ENCODE measurements at regions not wholly inside any gene's neighbourhood (a gene's known extent, or its start where the extent isn't known, plus 50 kb on each side); places are given as distances from the start of the nearest gene placed in this dataset.

- H3K9me3 ChIP-seq (replicated peaks in 1 of 3), result no peaks in the 10 kb centered on the region
- H3K4me3 ChIP-seq, result no peak overlapping the region
- no peaks in the 10 kb centered on the region for H3K4me1 ChIP-seq (replicated peaks in 1 of 2)
- no peak overlapping the region for H3K27ac ChIP-seq
- H3K27me3 ChIP-seq, result no peaks in the 10 kb centered on the region
- TF ChIP-seq CTCF (IDR thresholded peaks at IDR 0.05) (no peak), POLR2A (IDR thresholded peaks at IDR 0.05) (no peak)
- no peak for DNase-seq
- intact Hi-C loops (cut with DNase I), result no loop called here
- WGBS, 4 donors, result 69 to 82% (median 72%) methylated on average over 8 of the region's 8 CpGs
- H3K36me3 ChIP-seq (replicated peaks in 1 of 2), result no peaks in the 10 kb centered on the region
These were observed 168.8 kb upstream of the ZFP42 start for GRCh38 chr4:187826725-187827124.

- H3K9me3 ChIP-seq (replicated peaks in 1 of 3), result no peaks in the 10 kb centered on the region
- H3K4me1 ChIP-seq (replicated peaks in 1 of 2), result no peaks in the 10 kb centered on the region
- no peak for TF ChIP-seq CTCF (IDR thresholded peaks at IDR 0.05)
- no peak for TF ChIP-seq POLR2A (IDR thresholded peaks at IDR 0.05)
- no peak overlapping the region for H3K27ac ChIP-seq
- no peaks in the 10 kb centered on the region for H3K36me3 ChIP-seq (replicated peaks in 1 of 2)
- intact Hi-C loops (cut with DNase I), result no loop called here
- H3K4me3 ChIP-seq, result no peak overlapping the region
- WGBS, 4 donors, result 79 to 85% (median 82%) methylated on average over 6 of the region's 6 CpGs
- DNase-seq, result no peak
- H3K27me3 ChIP-seq, result no peaks in the 10 kb centered on the region
These were observed 167.9 kb upstream of the ZFP42 start for GRCh38 chr4:187827631-187828030.

GRCh38 chr4:187839765-187840164 lies 155.8 kb upstream of the ZFP42 start:
- no peaks in the 10 kb centered on the region for H3K4me1 ChIP-seq (replicated peaks in 1 of 2)
- H3K27ac ChIP-seq, result no peak overlapping the region
- no peak overlapping the region for H3K4me3 ChIP-seq
- intact Hi-C loops (cut with DNase I), result no loop called here
- TF ChIP-seq CTCF (IDR thresholded peaks at IDR 0.05) (no peak), POLR2A (IDR thresholded peaks at IDR 0.05) (no peak)
- no peak for DNase-seq
- H3K27me3 ChIP-seq, result no peaks in the 10 kb centered on the region
- no peaks in the 10 kb centered on the region for H3K9me3 ChIP-seq (replicated peaks in 1 of 3)
- no peaks in the 10 kb centered on the region for H3K36me3 ChIP-seq (replicated peaks in 1 of 2)

GRCh38 chr4:187840814-187841213 lies 154.8 kb upstream of the ZFP42 start:
- no peaks in the 10 kb centered on the region for H3K36me3 ChIP-seq (replicated peaks in 1 of 2)
- no peak overlapping the region for H3K27ac ChIP-seq
- 58 to 69% (median 61%) methylated on average over 2 of the region's 2 CpGs for WGBS, 4 donors
- H3K27me3 ChIP-seq, result no peaks in the 10 kb centered on the region
- no peaks in the 10 kb centered on the region for H3K9me3 ChIP-seq (replicated peaks in 1 of 3)
- no peak for DNase-seq
- H3K4me3 ChIP-seq, result no peak overlapping the region
- intact Hi-C loops (cut with DNase I), result no loop called here
- no peaks in the 10 kb centered on the region for H3K4me1 ChIP-seq (replicated peaks in 1 of 2)
- no peak for TF ChIP-seq CTCF (IDR thresholded peaks at IDR 0.05)
- TF ChIP-seq POLR2A (IDR thresholded peaks at IDR 0.05), result no peak
